IMR-90 (cell line): ENCODE measurements at regions not wholly inside any gene's neighbourhood (a gene's known extent, or its start where the extent isn't known, plus 50 kb on each side); places are given as distances from the start of the nearest gene placed in this dataset.

ENCODE experiments used
- ATAC-seq: fragments of 200-7000 bp; cut with Tn5 transposase; 2 replicates; pipeline ENCODE4 v1.9.1; 2020; ENCODE audit warnings: low read depth, mild to moderate bottlenecking, moderate library complexity
- BruUV-seq: library from RNA; stranded (reverse); fragments of 400-500 nt; replicated peaks from 2 replicates; lab custom pipeline; 2021; lab: Mats Ljungman, UMichigan
- CTCF ChIA-PET: fragments of 300-600 bp; formaldehyde crosslinking; extraction: SDS; loops from one replicate; lab custom pipeline; 2021; ENCODE audit warnings: antibody characterized with exemption; lab: Yijun Ruan, JAX
- POLR2A ChIA-PET: fragments of 300-600 bp; sonication (Branson Sonifier 250); formaldehyde crosslinking; loops from one replicate; lab custom pipeline; 2022; ENCODE audit warnings: antibody characterized with exemption; ENCODE audit not compliant: unreplicated experiment; lab: Charles Lee
- DNase-seq: peaks from one replicate; pipeline ENCODE4 v3.0.0; 2013
- H2AFZ ChIP-seq: replicated peaks from 2 replicates; pipeline ENCODE3; 2013; ENCODE audit warnings: low read length, mild to moderate bottlenecking; ENCODE audit not compliant: poor library complexity
- H2AK5ac ChIP-seq: 2 replicates; pipeline ENCODE4 v1.6.1; 2013; ENCODE audit warnings: low read depth, low read length, inconsistent platforms
- H2AK9ac ChIP-seq: replicated peaks from 2 replicates; pipeline ENCODE3; 2013; ENCODE audit warnings: mild to moderate bottlenecking, low read depth, low read length, moderate library complexity; ENCODE audit not compliant: poor library complexity
- H2BK120ac ChIP-seq: 2 replicates; pipeline ENCODE4 v1.6.1; 2013; ENCODE audit warnings: low read depth, low read length, inconsistent platforms
- H2BK15ac ChIP-seq: 3 replicates; pipeline ENCODE4 v1.6.1; 2013; ENCODE audit warnings: low read depth, low read length, inconsistent platforms
- H2BK20ac ChIP-seq: 2 replicates; pipeline ENCODE4 v1.6.1; 2013; ENCODE audit warnings: low read depth, mild to moderate bottlenecking, inconsistent platforms, low read length, moderate library complexity
- H2BK5ac ChIP-seq: 2 replicates; pipeline ENCODE4 v1.6.1; 2013; ENCODE audit warnings: mild to moderate bottlenecking, low read depth, low read length, inconsistent platforms; ENCODE audit not compliant: poor library complexity, severe bottlenecking
- H3K14ac ChIP-seq: replicated peaks from 2 replicates; pipeline ENCODE4 v1.6.1; 2013; ENCODE audit warnings: low read depth, low read length, inconsistent platforms
- H3K18ac ChIP-seq: 2 replicates; pipeline ENCODE4 v1.6.1; 2013; ENCODE audit warnings: low read depth, low read length, control low read depth
- H3K23ac ChIP-seq: 2 replicates; pipeline ENCODE4 v1.6.1; 2013; ENCODE audit warnings: low read depth, low read length, inconsistent platforms
- H3K27ac ChIP-seq: 2 replicates; pipeline ENCODE4 v1.5.1; 2013; ENCODE audit warnings: mild to moderate bottlenecking, control low read depth, low read length; ENCODE audit not compliant: insufficient read depth
- H3K27me3 ChIP-seq: 2 replicates; pipeline ENCODE4 v1.6.1; 2013; ENCODE audit warnings: low read length; ENCODE audit not compliant: control insufficient read depth, insufficient read depth
- H3K36me3 ChIP-seq: 2 replicates; pipeline ENCODE4 v1.6.1; 2013; ENCODE audit warnings: low read length, mixed read lengths; ENCODE audit not compliant: control insufficient read depth, insufficient read depth
- H3K4ac ChIP-seq: 2 replicates; pipeline ENCODE4 v1.6.1; 2013; ENCODE audit warnings: low read depth, low read length, inconsistent platforms
- H3K4me1 ChIP-seq: 2 replicates; pipeline ENCODE4 v1.6.1; 2013; ENCODE audit warnings: low read length, mixed read lengths; ENCODE audit not compliant: control insufficient read depth, insufficient read depth
- H3K4me2 ChIP-seq: 2 replicates; pipeline ENCODE4 v1.6.1; 2013; ENCODE audit warnings: low read depth, mild to moderate bottlenecking, control low read depth, low read length, moderate library complexity
- H3K4me3 ChIP-seq: 2 replicates; pipeline ENCODE4 v1.5.1; 2013; ENCODE audit warnings: low read depth, mild to moderate bottlenecking, control low read depth, low read length, moderate library complexity; ENCODE audit not compliant: insufficient read depth
- H3K56ac ChIP-seq: 2 replicates; pipeline ENCODE4 v1.6.1; 2013; ENCODE audit warnings: low read length, inconsistent platforms; ENCODE audit not compliant: insufficient read depth; ENCODE audit errors: extremely low read depth
- H3K79me1 ChIP-seq, 2 experiments: 2 replicates each; pipeline ENCODE4 v1.6.1; 2013; ENCODE audit warnings: low read length in 2 of 2, inconsistent platforms in 1 of 2, low read depth in 1 of 2
- H3K9ac ChIP-seq: 2 replicates; pipeline ENCODE4 v1.6.1; 2013; ENCODE audit warnings: low read depth, low read length, control low read depth
- H3K9me1 ChIP-seq: 2 replicates; pipeline ENCODE4 v1.6.1; 2013; ENCODE audit warnings: low read length, inconsistent platforms; ENCODE audit not compliant: insufficient read depth
- H3K9me3 ChIP-seq: 2 replicates; pipeline ENCODE4 v1.6.1; 2013; ENCODE audit warnings: low read length; ENCODE audit not compliant: control insufficient read depth, insufficient read depth
- H4K20me1 ChIP-seq: 2 replicates; pipeline ENCODE4 v1.6.1; 2013; ENCODE audit warnings: low read length, inconsistent platforms; ENCODE audit not compliant: insufficient read depth
- H4K5ac ChIP-seq: 2 replicates; pipeline ENCODE4 v1.6.1; 2013; ENCODE audit warnings: mild to moderate bottlenecking, low read depth, low read length, control low read depth
- H4K8ac ChIP-seq, 2 experiments: 2 replicates each; pipeline ENCODE4 v1.6.1; 2013; ENCODE audit warnings: low read depth in 2 of 2, low read length in 2 of 2, control low read depth in 1 of 2, inconsistent platforms in 1 of 2
- H4K91ac ChIP-seq: 2 replicates; pipeline ENCODE4 v1.6.1; 2013; ENCODE audit warnings: low read depth, low read length, inconsistent platforms; ENCODE audit not compliant: insufficient read depth
- BHLHE40 ChIP-seq: fragments of 150-350 bp; IDR thresholded peaks from 2 replicates; pipeline ENCODE4 v1.6.1; 2016; ENCODE audit warnings: mild to moderate bottlenecking, low read depth, low read length
- CTCF ChIP-seq: conservative IDR thresholded peaks from 2 replicates; pipeline ENCODE4 v1.5.1; 2012; ENCODE audit warnings: mild to moderate bottlenecking, low read depth, low read length, improper control_type of control experiment
- FOS ChIP-seq: fragments of 150-350 bp; IDR thresholded peaks from 2 replicates; pipeline ENCODE4 v1.6.1; 2016; ENCODE audit warnings: low read depth, low read length
- MAFK ChIP-seq: IDR thresholded peaks from 2 replicates; pipeline ENCODE4 v1.6.1; 2012; ENCODE audit warnings: low read depth, low read length, improper control_type of control experiment
- MAZ ChIP-seq: IDR thresholded peaks from 2 replicates; pipeline ENCODE4 v1.6.1; 2012; ENCODE audit warnings: low read depth, mild to moderate bottlenecking, low read length, improper control_type of control experiment, moderate library complexity, borderline replicate concordance
- MXI1 ChIP-seq: IDR thresholded peaks from 2 replicates; pipeline ENCODE4 v1.6.1; 2012; ENCODE audit warnings: low read depth, mild to moderate bottlenecking, low read length, moderate library complexity, borderline replicate concordance
- NFE2L2 ChIP-seq: fragments of 150-350 bp; IDR thresholded peaks from 2 replicates; pipeline ENCODE4 v1.6.1; 2016; ENCODE audit warnings: low read depth, mild to moderate bottlenecking, low read length
- SMC3 ChIP-seq: fragments of 150-350 bp; IDR thresholded peaks from 2 replicates; pipeline ENCODE4 v1.6.1; 2016; ENCODE audit warnings: low read depth, mild to moderate bottlenecking, antibody characterized with exemption, low read length, moderate library complexity
- WGBS, 2 experiments: methylation state at CpG; one replicate each; pipeline versions ENCODE4 v1.1.5 to v1.1.7; 2013; ENCODE audit warnings: missing lambda C conversion rate in 2 of 2; ENCODE audit not compliant: insufficient read length in 1 of 2; ENCODE audit errors: extremely low coverage in 2 of 2; 5-methylcytosine and 5-hydroxymethylcytosine counted together
- dilution Hi-C: fragments of 300-500 bp; cut with HindIII; formaldehyde crosslinking; loops from one replicate; pipeline ENCODE4 v1.14.3; 2018; ENCODE audit warnings: low sequenced_read_pairs; ENCODE audit not compliant: unreplicated experiment
- in situ Hi-C: fragments of 300-500 bp; cut with MboI; formaldehyde crosslinking; loops from 3 replicates; pipeline ENCODE4 v1.14.3; 2019; ENCODE audit warnings: low sequenced_read_pairs, inconsistent platforms, mixed read lengths
- intact Hi-C: fragments of 100-400 bp; cut with micrococcal nuclease; formaldehyde crosslinking; loops from 2 replicates; pipeline ENCODE4 v1.10.0; 2022
- TF ChIP-seq, protein P1 (sequence below): fragments of 150-350 bp; IDR thresholded peaks from 2 replicates; pipeline ENCODE4 v1.6.1; 2017; ENCODE audit warnings: mild to moderate bottlenecking, antibody characterized with exemption, low read length, low read depth

DNA sequence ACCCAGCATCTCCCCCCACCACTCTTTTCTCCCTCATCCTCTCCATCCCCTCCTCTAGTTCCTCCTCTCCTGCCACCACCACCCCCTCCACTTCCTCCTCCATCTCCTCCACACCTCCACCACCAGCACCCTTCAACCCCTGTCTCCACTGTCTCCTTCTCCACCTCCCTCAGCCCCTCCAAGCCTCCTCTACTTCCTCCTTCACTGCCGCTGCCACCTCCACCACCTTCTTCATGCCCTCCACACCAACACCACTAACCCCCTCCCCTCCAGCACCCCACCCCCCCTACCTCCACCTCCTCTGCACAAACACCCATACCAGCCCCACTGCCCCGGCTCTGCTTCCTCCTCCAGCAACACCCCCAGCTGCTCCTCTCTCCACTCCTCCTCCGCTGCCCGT, 88.0 kb downstream of the HES1 start:
- no peak for TF ChIP-seq SMC3
- no peak for TF ChIP-seq NFE2L2
- TF ChIP-seq MAFK, result no peak
- no peak for TF ChIP-seq CTCF
- TF ChIP-seq MXI1, result no peak
- no peak for TF ChIP-seq FOS
- no peak for TF ChIP-seq BHLHE40
- TF ChIP-seq MAZ, result no peak
- TF ChIP-seq, protein P1, sequence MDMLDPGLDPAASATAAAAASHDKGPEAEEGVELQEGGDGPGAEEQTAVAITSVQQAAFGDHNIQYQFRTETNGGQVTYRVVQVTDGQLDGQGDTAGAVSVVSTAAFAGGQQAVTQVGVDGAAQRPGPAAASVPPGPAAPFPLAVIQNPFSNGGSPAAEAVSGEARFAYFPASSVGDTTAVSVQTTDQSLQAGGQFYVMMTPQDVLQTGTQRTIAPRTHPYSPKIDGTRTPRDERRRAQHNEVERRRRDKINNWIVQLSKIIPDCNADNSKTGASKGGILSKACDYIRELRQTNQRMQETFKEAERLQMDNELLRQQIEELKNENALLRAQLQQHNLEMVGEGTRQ, result no peak
- Histone ChIP-seq H3K9me1 (no peaks in the 10 kb centered on the region), H3K4me3 (no peak overlapping the region), H2AK9ac (no peak overlapping the region), H4K5ac (no peak overlapping the region), H2BK20ac (no peak overlapping the region), H3K27me3 (peaks cover 37% of the 10 kb centered on the region), H2BK15ac (no peak overlapping the region), H3K9me3 (no peaks in the 10 kb centered on the region), H3K27ac (no peak overlapping the region), H3K23ac (no peak overlapping the region), H2BK5ac (no peak overlapping the region), H3K36me3 (no peaks in the 10 kb centered on the region), H2AK5ac (no peak overlapping the region), H3K9ac (no peak overlapping the region), H3K14ac (no peak overlapping the region), H3K4me1 (no peaks in the 10 kb centered on the region), H4K20me1 (no peaks in the 10 kb centered on the region), H3K79me1 (no peaks in the 10 kb centered on the region), H3K56ac (no peak overlapping the region), H2BK120ac (no peak overlapping the region), H3K4me2 (no peak overlapping the region), H4K91ac (no peak overlapping the region), H4K8ac (no peak overlapping the region), H3K4ac (no peak overlapping the region), H2AFZ (no peak overlapping the region), H3K18ac (no peak overlapping the region)
- intact Hi-C loops, result no loop called here
- dilution Hi-C loops, result no loop called here
- ATAC-seq (no peak), DNase-seq (no peak)
- POLR2A ChIA-PET, result no interaction called here
- BruUV-seq, result no TSS peak
- CTCF ChIA-PET, result no interaction called here
- 59% methylated on average over 3 of the region's 4 CpGs; no CpG with 5 or more reads in 1 of the 2 experiments for WGBS, 2 experiments
- in situ Hi-C loops, result no loop called here
